Neuron (in vitro differentiated cells): ENCODE measurements at regions not wholly inside any gene's neighbourhood (a gene's known extent, or its start where the extent isn't known, plus 50 kb on each side); places are given as distances from the start of the nearest gene placed in this dataset.

Experiments
- H2AFZ ChIP-seq: one replicate; pipeline ENCODE4 v1.6.1; 2013; ENCODE audit warnings: low read depth, mild to moderate bottlenecking, inconsistent platforms, low read length, moderate library complexity
- H3K27me3 ChIP-seq: one replicate; pipeline ENCODE4 v1.6.1; 2013; ENCODE audit warnings: low read length; ENCODE audit not compliant: insufficient read depth
- H3K36me3 ChIP-seq: one replicate; pipeline ENCODE4 v1.6.1; 2013; ENCODE audit warnings: low read length; ENCODE audit not compliant: insufficient read depth
- H3K4me1 ChIP-seq: one replicate; pipeline ENCODE4 v1.6.1; 2013; ENCODE audit warnings: low read length; ENCODE audit not compliant: insufficient read depth
- H3K4me3 ChIP-seq: 2 replicates; pipeline ENCODE4 v1.5.1; 2013; ENCODE audit warnings: mild to moderate bottlenecking, low read length, moderate library complexity
- H3K9me3 ChIP-seq: one replicate; pipeline ENCODE4 v1.6.1; 2013; ENCODE audit warnings: low read length

GRCh38 chr2:22003270-22003669 lies 879.5 kb downstream of the TDRD15 start:
- no peaks in the 10 kb centered on the region for H3K27me3 ChIP-seq
- no peak overlapping the region for H2AFZ ChIP-seq
- H3K4me1 ChIP-seq: no peaks in the 10 kb centered on the region
- no peaks in the 10 kb centered on the region for H3K9me3 ChIP-seq
- no peak overlapping the region for H3K4me3 ChIP-seq
- no peaks in the 10 kb centered on the region for H3K36me3 ChIP-seq

DNA sequence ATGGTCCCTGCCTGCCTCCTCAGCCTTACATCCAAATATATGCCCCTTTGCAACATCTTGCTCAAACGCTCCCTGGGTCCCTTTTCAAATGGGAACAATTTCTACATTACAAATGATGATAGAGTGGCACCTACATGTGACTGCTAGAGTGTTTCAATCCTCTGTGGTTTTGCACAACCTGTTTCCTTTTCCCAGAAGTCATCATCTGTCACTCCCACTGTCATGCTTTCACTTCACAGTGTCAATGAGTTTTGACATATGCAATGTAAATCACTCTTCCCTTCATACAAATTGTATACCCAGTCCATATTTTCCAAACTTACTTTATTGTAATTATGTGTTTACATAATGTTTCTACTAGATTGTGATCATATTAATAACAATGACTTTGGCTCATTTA lies 887.3 kb downstream of the TDRD15 start:
- no peaks in the 10 kb centered on the region for H3K27me3 ChIP-seq
- no peaks in the 10 kb centered on the region for H3K36me3 ChIP-seq
- no peaks in the 10 kb centered on the region for H3K4me1 ChIP-seq
- no peaks in the 10 kb centered on the region for H3K9me3 ChIP-seq
- H3K4me3 ChIP-seq: no peak overlapping the region
- no peak overlapping the region for H2AFZ ChIP-seq

- H3K27me3 ChIP-seq: no peaks in the 10 kb centered on the region
- H3K4me3 ChIP-seq: no peak overlapping the region
- H3K4me1 ChIP-seq: no peaks in the 10 kb centered on the region
- no peaks in the 10 kb centered on the region for H3K9me3 ChIP-seq
- no peak overlapping the region for H2AFZ ChIP-seq
- H3K36me3 ChIP-seq: no peaks in the 10 kb centered on the region
These were observed 896.4 kb downstream of the TDRD15 start for GRCh38 chr2:22020091-22020742.

- Histone ChIP-seq H3K4me1 (no peaks in the 10 kb centered on the region), H3K4me3 (no peak overlapping the region), H3K27me3 (no peaks in the 10 kb centered on the region), H3K36me3 (no peaks in the 10 kb centered on the region), H3K9me3 (no peaks in the 10 kb centered on the region), H2AFZ (no peak overlapping the region)
These were observed 903.7 kb downstream of the TDRD15 start for GRCh38 chr2:22027345-22028005.

GRCh38 chr2:22035361-22035830 lies 911.6 kb downstream of the TDRD15 start:
- Histone ChIP-seq H3K27me3 (no peaks in the 10 kb centered on the region), H3K4me3 (no peak overlapping the region), H3K9me3 (no peaks in the 10 kb centered on the region), H3K36me3 (no peaks in the 10 kb centered on the region), H2AFZ (no peak overlapping the region), H3K4me1 (no peaks in the 10 kb centered on the region)

GRCh38 chr2:22037274-22037673 lies 913.5 kb downstream of the TDRD15 start:
- Histone ChIP-seq H3K4me1 (no peaks in the 10 kb centered on the region), H3K9me3 (no peaks in the 10 kb centered on the region), H3K4me3 (no peak overlapping the region), H3K36me3 (no peaks in the 10 kb centered on the region), H2AFZ (no peak overlapping the region), H3K27me3 (no peaks in the 10 kb centered on the region)

GRCh38 chr2:22043784-22044183 lies 920.0 kb downstream of the TDRD15 start:
- no peaks in the 10 kb centered on the region for H3K36me3 ChIP-seq
- H3K27me3 ChIP-seq: no peaks in the 10 kb centered on the region
- no peak overlapping the region for H3K4me3 ChIP-seq
- H2AFZ ChIP-seq: no peak overlapping the region
- H3K4me1 ChIP-seq: no peaks in the 10 kb centered on the region
- no peaks in the 10 kb centered on the region for H3K9me3 ChIP-seq

- H3K4me1 ChIP-seq: no peaks in the 10 kb centered on the region
- H3K36me3 ChIP-seq: no peaks in the 10 kb centered on the region
- no peak overlapping the region for H2AFZ ChIP-seq
- H3K27me3 ChIP-seq: no peaks in the 10 kb centered on the region
- no peaks in the 10 kb centered on the region for H3K9me3 ChIP-seq
- no peak overlapping the region for H3K4me3 ChIP-seq
These were observed 932.2 kb downstream of the TDRD15 start for GRCh38 chr2:22055784-22056620.

- H3K4me1 ChIP-seq: no peaks in the 10 kb centered on the region
- no peak overlapping the region for H2AFZ ChIP-seq
These were observed 932.9 kb downstream of the TDRD15 start for GRCh38 chr2:22056621-22057132.

DNA sequence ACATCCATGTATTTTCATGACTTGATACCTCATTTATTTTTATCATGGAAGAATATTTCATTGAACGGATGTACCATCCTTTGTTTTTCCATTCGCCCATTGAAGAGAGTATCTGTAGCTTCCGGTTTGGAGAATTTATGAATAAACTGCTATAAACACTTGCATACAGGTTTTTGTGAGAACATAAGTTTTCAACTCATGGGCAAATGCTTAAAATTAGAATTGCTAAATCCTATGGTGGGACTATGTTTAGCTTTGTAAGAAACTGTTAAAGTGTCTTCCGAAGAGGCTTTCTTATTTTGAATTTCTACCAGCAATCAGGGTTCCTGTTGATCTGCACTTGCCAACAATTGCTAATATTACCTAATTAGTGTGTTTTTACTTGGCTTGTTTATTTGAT lies 938.9 kb downstream of the TDRD15 start:
- H3K4me1 ChIP-seq: no peaks in the 10 kb centered on the region
- no peaks in the 10 kb centered on the region for H3K27me3 ChIP-seq
- H3K36me3 ChIP-seq: no peaks in the 10 kb centered on the region
- no peaks in the 10 kb centered on the region for H3K9me3 ChIP-seq
- no peak overlapping the region for H2AFZ ChIP-seq
- H3K4me3 ChIP-seq: no peak overlapping the region

More at GRCh38 chr2:22056621-22057132, 932.9 kb downstream of the TDRD15 start:
- Histone ChIP-seq H3K36me3 (no peaks in the 10 kb centered on the region), H3K9me3 (no peaks in the 10 kb centered on the region), H3K27me3 (no peaks in the 10 kb centered on the region), H3K4me3 (no peak overlapping the region)

DNA sequence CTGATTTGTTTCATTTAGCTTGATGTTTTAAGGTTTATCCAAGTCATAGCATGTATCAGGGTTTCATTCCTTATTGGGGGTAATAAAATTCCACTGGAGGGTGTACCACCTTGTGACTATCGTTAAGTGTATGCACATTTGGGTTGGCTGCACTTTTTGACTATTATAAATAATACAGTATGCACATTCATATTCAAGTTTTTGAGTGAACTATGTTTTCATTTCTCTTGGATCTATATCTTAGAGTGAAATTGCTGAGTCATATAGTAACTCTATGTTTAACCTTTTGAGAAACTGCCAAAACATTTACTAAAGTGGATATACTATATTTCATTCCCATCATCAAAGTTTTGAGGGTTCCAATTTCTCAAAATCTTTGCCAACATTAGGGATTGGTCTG lies 952.7 kb downstream of the TDRD15 start:
- Histone ChIP-seq H2AFZ (no peak overlapping the region), H3K9me3 (no peaks in the 10 kb centered on the region), H3K4me1 (no peaks in the 10 kb centered on the region), H3K4me3 (no peak overlapping the region), H3K36me3 (no peaks in the 10 kb centered on the region), H3K27me3 (no peaks in the 10 kb centered on the region)

- Histone ChIP-seq H3K4me3 (no peak overlapping the region), H2AFZ (no peak overlapping the region), H3K9me3 (no peaks in the 10 kb centered on the region), H3K36me3 (no peaks in the 10 kb centered on the region), H3K4me1 (no peaks in the 10 kb centered on the region), H3K27me3 (no peaks in the 10 kb centered on the region)
These were observed 954.9 kb downstream of the TDRD15 start for GRCh38 chr2:22078701-22079100.

GRCh38 chr2:22079583-22079982 lies 955.8 kb downstream of the TDRD15 start:
- Histone ChIP-seq H3K4me3 (no peak overlapping the region), H3K27me3 (no peaks in the 10 kb centered on the region), H2AFZ (no peak overlapping the region), H3K9me3 (no peaks in the 10 kb centered on the region), H3K4me1 (no peaks in the 10 kb centered on the region), H3K36me3 (no peaks in the 10 kb centered on the region)
